NCI-H1930 (cell line): ENCODE measurements at regions not wholly inside any gene's neighbourhood (a gene's known extent, or its start where the extent isn't known, plus 50 kb on each side); places are given as distances from the start of the nearest gene placed in this dataset.

Experiments
- DNase-seq, 2 experiments: peaks; one replicate each; lab custom pipeline; 2025; lab: John Stamatoyannopoulos, UW

- no peak for DNase-seq
These were observed 269.8 kb upstream of the HDAC4 start for GRCh38 chr2:239670463-239671120.

- DNase-seq, result no peak
These were observed 269.2 kb upstream of the HDAC4 start for GRCh38 chr2:239669899-239670460.

GRCh38 chr2:239669181-239669898, 268.5 kb upstream of the HDAC4 start:
- DNase-seq, result no peak

GRCh38 chr2:239668651-239669050, 267.8 kb upstream of the HDAC4 start:
- DNase-seq, result no peak

- DNase-seq, result no peak
These were observed 267.2 kb upstream of the HDAC4 start for GRCh38 chr2:239668042-239668441.

GRCh38 chr2:239667431-239667985, 266.7 kb upstream of the HDAC4 start:
- no peak for DNase-seq

- no peak for DNase-seq
These were observed 266.1 kb upstream of the HDAC4 start for GRCh38 chr2:239666855-239667376.

- DNase-seq, result no peak
These were observed 265.4 kb upstream of the HDAC4 start for GRCh38 chr2:239666053-239666854.

GRCh38 chr2:239664216-239664810, 263.5 kb upstream of the HDAC4 start:
- DNase-seq, result no peak

GRCh38 chr2:239663364-239663924, 262.6 kb upstream of the HDAC4 start:
- no peak for DNase-seq

GRCh38 chr2:239662413-239663120, 261.7 kb upstream of the HDAC4 start:
- no peak for DNase-seq

GRCh38 chr2:239661334-239662312, 260.8 kb upstream of the HDAC4 start:
- no peak for DNase-seq

- DNase-seq, result no peak
These were observed 259.8 kb upstream of the HDAC4 start for GRCh38 chr2:239660390-239661230.

GRCh38 chr2:239657992-239658391, 257.2 kb upstream of the HDAC4 start:
- no peak for DNase-seq

GRCh38 chr2:239657236-239657635, 256.4 kb upstream of the HDAC4 start:
- no peak for DNase-seq

- no peak for DNase-seq
These were observed 253.4 kb upstream of the HDAC4 start for GRCh38 chr2:239654266-239654665.

- DNase-seq, result no peak
These were observed 251.0 kb upstream of the HDAC4 start for GRCh38 chr2:239651859-239652258.

GRCh38 chr2:239650674-239651073, 249.9 kb upstream of the HDAC4 start:
- DNase-seq, result no peak
